Mesothelial cell of epicardium (in vitro differentiated cells): ENCODE measurements at regions not wholly inside any gene's neighbourhood (a gene's known extent, or its start where the extent isn't known, plus 50 kb on each side); places are given as distances from the start of the nearest gene placed in this dataset.

ENCODE experiments used
- DNase-seq, 2 experiments: peaks; one replicate each; pipeline ENCODE4 v3.0.0; 2021; ENCODE audit warnings: low spot score in 2 of 2; ENCODE audit not compliant: unreplicated experiment in 2 of 2
- H3K27ac Mint-ChIP-seq: 2 replicates; pipeline ENCODE4 v1.8.0; 2021; ENCODE audit warnings: mixed read lengths
- H3K27me3 Mint-ChIP-seq: 2 replicates; pipeline ENCODE4 v1.8.0; 2021; ENCODE audit warnings: low read depth, mixed read lengths
- H3K36me3 Mint-ChIP-seq: 2 replicates; pipeline ENCODE4 v1.8.0; 2021; ENCODE audit warnings: mixed read lengths
- H3K4me1 Mint-ChIP-seq: 2 replicates; pipeline ENCODE4 v1.8.0; 2021; ENCODE audit warnings: mixed read lengths
- H3K4me3 Mint-ChIP-seq: 2 replicates; pipeline ENCODE4 v1.8.0; 2021; ENCODE audit warnings: mild to moderate bottlenecking, moderate library complexity, mixed read lengths
- H3K9me3 Mint-ChIP-seq: 2 replicates; pipeline ENCODE4 v1.8.0; 2021; ENCODE audit warnings: mixed read lengths
- TF ChIP-seq, protein P1 (sequence below): fragments of 200-600 bp; sonication (generic); IDR thresholded peaks from one replicate; pipeline ENCODE4 v1.5.0; 2021; ENCODE audit warnings: antibody characterized with exemption; ENCODE audit not compliant: unreplicated experiment

DNA sequence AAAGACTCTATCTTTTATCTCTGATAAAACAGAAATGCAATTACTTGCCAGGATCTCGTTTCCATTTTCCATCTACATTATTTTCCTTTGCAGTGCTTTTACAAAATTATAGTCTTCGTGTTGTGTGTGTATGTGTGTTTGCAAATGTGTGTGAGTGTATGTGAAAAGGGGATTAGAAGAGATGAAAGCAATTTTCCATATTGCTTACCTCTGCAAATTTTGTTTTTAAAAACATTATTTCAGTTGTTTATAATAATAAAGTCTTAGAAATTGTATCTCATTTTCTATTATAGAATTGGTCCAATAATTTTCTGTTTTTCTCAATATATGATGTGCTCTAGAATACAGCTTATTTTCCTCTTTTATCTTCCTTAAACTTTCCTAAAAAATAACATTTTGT is 421.3 kb upstream of the ANKRD30A start:
- Mint-ChIP-seq H3K4me3 (no peak overlapping the region), H3K4me1 (no peaks in the 10 kb centered on the region), H3K36me3 (peaks cover 6% of the 10 kb centered on the region), H3K27ac (no peak overlapping the region), H3K27me3 (no peaks in the 10 kb centered on the region), H3K9me3 (peaks cover 9% of the 10 kb centered on the region)
- TF ChIP-seq, protein P1, sequence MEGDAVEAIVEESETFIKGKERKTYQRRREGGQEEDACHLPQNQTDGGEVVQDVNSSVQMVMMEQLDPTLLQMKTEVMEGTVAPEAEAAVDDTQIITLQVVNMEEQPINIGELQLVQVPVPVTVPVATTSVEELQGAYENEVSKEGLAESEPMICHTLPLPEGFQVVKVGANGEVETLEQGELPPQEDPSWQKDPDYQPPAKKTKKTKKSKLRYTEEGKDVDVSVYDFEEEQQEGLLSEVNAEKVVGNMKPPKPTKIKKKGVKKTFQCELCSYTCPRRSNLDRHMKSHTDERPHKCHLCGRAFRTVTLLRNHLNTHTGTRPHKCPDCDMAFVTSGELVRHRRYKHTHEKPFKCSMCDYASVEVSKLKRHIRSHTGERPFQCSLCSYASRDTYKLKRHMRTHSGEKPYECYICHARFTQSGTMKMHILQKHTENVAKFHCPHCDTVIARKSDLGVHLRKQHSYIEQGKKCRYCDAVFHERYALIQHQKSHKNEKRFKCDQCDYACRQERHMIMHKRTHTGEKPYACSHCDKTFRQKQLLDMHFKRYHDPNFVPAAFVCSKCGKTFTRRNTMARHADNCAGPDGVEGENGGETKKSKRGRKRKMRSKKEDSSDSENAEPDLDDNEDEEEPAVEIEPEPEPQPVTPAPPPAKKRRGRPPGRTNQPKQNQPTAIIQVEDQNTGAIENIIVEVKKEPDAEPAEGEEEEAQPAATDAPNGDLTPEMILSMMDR, result no peak
- no peak for DNase-seq

DNA sequence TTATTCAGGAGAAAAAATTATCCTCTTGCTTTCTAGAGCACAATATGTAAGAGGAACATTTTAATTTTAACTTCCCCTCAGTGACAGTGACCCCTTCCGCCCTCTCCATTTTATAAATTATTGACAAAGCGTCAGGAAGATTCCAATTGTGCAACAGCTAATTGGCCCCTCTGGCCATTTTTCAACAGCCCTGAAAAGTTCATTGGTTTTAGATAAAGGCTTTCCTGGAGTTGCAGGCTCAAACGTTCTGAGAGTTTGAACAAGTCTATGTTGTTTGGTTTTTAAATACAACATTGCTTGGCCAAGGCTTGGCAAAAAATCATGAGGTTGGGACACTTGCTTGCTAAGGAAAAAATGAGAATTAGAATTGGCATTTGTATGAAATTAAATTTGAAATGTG is 422.2 kb upstream of the ANKRD30A start:
- Mint-ChIP-seq H3K9me3 (peaks cover 13% of the 10 kb centered on the region), H3K4me3 (no peak overlapping the region), H3K4me1 (no peaks in the 10 kb centered on the region), H3K27me3 (no peaks in the 10 kb centered on the region), H3K27ac (no peak overlapping the region), H3K36me3 (peaks cover 6% of the 10 kb centered on the region)
- no peak for DNase-seq
- TF ChIP-seq, protein P1, result no peak

DNA sequence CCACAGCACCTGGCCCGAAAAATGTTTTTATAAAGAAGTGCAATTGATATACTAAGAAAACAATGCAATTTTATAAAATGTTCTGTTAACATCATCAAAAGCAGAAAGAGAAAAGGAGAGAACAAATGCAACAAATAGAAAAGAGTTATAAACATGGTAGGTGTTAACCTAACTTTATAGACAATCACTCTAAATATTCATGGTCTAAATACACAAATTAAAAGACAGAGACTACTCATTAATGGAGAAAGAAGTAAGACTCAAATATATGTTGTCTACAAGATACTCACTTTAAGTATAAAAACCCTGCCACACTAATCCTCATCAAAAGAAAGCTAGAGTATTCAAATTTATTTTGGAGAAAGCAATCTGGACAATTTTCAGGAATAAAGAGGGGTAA is 425.3 kb upstream of the ANKRD30A start:
- Mint-ChIP-seq H3K27me3 (no peaks in the 10 kb centered on the region), H3K4me3 (no peak overlapping the region)
- TF ChIP-seq, protein P1, result no peak

DNA sequence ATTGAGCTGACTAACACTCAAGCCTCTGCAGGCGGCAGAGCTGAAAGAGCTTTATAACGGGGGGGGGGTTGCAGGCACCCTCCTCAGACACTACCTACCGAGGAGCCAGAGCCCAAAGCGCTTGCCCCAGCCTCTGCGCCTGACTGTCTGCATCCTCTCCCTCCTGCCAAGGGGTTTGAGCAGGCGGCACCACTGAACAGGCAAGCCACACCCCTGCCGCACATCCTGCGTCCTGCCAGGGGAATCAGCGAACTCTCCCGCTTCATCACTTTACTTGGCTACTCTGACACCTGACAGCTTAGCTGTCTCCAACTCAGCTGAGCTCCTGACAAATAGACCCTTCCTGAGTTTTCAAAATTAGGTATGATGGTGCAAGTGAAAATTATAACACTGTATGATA is 432.6 kb upstream of the ANKRD30A start:
- DNase-seq, result no peak
- TF ChIP-seq, protein P1, result no peak
- Mint-ChIP-seq H3K4me1 (no peaks in the 10 kb centered on the region), H3K36me3 (no peaks in the 10 kb centered on the region), H3K9me3 (peaks cover 3% of the 10 kb centered on the region), H3K27ac (no peak overlapping the region), H3K4me3 (no peak overlapping the region), H3K27me3 (no peaks in the 10 kb centered on the region)

More for the DNA sequence above, 425.3 kb upstream of the ANKRD30A start:
- Mint-ChIP-seq H3K36me3 (peaks cover 6% of the 10 kb centered on the region), H3K4me1 (no peaks in the 10 kb centered on the region), H3K9me3 (peaks cover 13% of the 10 kb centered on the region), H3K27ac (no peak overlapping the region)
- no peak for DNase-seq

DNA sequence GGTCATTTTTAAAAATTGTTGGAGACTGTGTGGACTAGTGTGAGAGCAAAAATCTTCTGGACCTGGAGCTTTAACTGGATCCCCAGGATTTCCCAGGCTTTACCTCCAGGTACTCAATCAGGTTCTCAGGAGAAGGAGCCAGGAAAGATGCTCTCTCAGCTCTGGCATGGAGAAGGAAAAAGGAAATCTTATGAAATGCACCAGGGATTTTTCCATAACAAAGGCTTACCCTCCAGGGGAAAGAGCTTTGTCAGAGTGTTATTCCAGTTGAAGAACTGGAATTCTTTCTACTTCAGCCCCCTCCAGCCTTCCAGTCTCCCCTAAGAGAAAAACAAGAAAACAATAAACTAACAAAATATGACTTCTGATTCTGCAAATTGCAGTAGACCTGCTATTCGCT is 436.7 kb upstream of the ANKRD30A start:
- Mint-ChIP-seq H3K9me3 (peaks cover 13% of the 10 kb centered on the region), H3K4me1 (no peaks in the 10 kb centered on the region), H3K27ac (no peak overlapping the region), H3K27me3 (no peaks in the 10 kb centered on the region), H3K4me3 (no peak overlapping the region), H3K36me3 (no peaks in the 10 kb centered on the region)
- no peak for DNase-seq
- TF ChIP-seq, protein P1, result no peak

DNA sequence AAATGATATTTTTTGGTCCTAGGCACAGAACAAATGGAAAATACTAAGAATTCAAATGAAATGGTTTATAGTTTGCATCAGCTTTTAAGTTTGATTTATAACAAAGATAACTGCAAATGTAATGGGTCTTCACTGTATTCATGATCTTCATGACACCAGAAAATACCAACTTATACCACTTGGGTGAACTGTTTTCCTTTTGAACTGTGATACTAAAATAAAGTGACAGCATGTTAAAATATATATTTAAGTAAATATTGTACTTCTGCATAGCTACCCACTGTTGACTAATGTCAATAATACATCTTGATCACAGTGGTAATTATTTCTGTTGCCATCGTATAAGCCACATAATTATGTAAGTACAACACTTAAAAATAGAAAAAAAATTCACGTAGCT is 442.0 kb upstream of the ANKRD30A start:
- Mint-ChIP-seq H3K4me1 (peaks cover 18% of the 10 kb centered on the region), H3K4me3 (no peak overlapping the region), H3K36me3 (no peaks in the 10 kb centered on the region), H3K9me3 (peaks cover 13% of the 10 kb centered on the region), H3K27ac (no peak overlapping the region), H3K27me3 (no peaks in the 10 kb centered on the region)
- TF ChIP-seq, protein P1, result no peak
- DNase-seq, result no peak
